ENCODE measurements at regions not wholly inside any gene's neighbourhood (a gene's known extent, or its start where the extent isn't known, plus 50 kb on each side); places are given as distances from the start of the nearest gene placed in this dataset.
A peak's percentile ranks its signal among the peaks of the same experiment; 100 is the strongest.

DNA sequence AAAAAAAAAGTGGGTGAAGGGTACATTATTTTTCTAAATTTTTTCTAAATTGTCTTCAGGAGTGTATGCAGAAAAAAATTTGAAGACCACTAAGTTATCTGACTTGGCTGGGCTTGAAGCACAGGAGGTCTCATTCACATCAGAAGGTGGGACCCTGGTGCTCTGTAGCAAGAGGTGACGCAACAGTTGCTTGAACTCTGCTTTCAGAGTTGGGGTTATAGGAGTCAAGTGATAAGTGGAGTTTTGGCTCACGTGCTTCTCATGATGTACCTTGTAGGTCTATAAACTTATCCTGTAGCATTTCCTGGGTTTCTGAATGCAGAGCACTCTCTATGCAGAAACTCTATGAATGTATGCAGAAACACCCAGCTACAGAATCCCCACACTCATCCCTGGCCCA lies 58.5 kb upstream of the FOXC1 start:
- in situ Hi-C loops (cut with MboI; ENCODE audit: low pct_ligation_motif_present in 1 of 4, low pct_unique_long_range_greater_than_20kb in 1 of 4, low sequenced_read_pairs in 3 of 4) (no loop called here), intact Hi-C loops (cut with DNase I; ENCODE audit: low total_unique reads) (no loop called here)
- no peak for DNase-seq

GRCh38 chr6:1552296-1552761 lies 57.4 kb upstream of the FOXC1 start:
- WGBS, 2 donors (ENCODE audit: low coverage in 1 of 2) = 66% methylated on average over 4 of the region's 4 CpGs; no CpG with 5 or more reads in 1 of the 2 donors
- H3K27ac ChIP-seq = no peak overlapping the region
- no peak for DNase-seq

More for the DNA sequence above, 58.5 kb upstream of the FOXC1 start:
- Histone ChIP-seq H3K27ac (no peak overlapping the region), H3K9me3 (no peaks in the 10 kb centered on the region), H3K4me3 (no peak overlapping the region), H3K36me3 (no peaks in the 10 kb centered on the region), H3K27me3 (no peaks in the 10 kb centered on the region), H3K4me1 (peaks cover 0 to 4% (median 0%) of the 10 kb centered on the region in 4 donors)
- WGBS, 2 donors (ENCODE audit: low coverage in 1 of 2) = 85 to 100% methylated on average over 1 to 2 of the region's 2 CpGs
- TF ChIP-seq POLR2A (IDR thresholded peaks at IDR 0.05) (no peak), POLR2AphosphoS5 (IDR thresholded peaks at IDR 0.05) (no peak), EP300 (IDR thresholded peaks at IDR 0.05; ENCODE audit: low read depth) (no peak)
- TF ChIP-seq, protein P1, sequence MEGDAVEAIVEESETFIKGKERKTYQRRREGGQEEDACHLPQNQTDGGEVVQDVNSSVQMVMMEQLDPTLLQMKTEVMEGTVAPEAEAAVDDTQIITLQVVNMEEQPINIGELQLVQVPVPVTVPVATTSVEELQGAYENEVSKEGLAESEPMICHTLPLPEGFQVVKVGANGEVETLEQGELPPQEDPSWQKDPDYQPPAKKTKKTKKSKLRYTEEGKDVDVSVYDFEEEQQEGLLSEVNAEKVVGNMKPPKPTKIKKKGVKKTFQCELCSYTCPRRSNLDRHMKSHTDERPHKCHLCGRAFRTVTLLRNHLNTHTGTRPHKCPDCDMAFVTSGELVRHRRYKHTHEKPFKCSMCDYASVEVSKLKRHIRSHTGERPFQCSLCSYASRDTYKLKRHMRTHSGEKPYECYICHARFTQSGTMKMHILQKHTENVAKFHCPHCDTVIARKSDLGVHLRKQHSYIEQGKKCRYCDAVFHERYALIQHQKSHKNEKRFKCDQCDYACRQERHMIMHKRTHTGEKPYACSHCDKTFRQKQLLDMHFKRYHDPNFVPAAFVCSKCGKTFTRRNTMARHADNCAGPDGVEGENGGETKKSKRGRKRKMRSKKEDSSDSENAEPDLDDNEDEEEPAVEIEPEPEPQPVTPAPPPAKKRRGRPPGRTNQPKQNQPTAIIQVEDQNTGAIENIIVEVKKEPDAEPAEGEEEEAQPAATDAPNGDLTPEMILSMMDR (IDR thresholded peaks at IDR 0.05) = no peak

GRCh38 chr6:1553562-1554083 lies 56.1 kb upstream of the FOXC1 start:
- in situ Hi-C loops (cut with MboI; ENCODE audit: low pct_ligation_motif_present in 1 of 4, low pct_unique_long_range_greater_than_20kb in 1 of 4, low sequenced_read_pairs in 3 of 4) = no loop called here
- TF ChIP-seq POLR2AphosphoS5 (IDR thresholded peaks at IDR 0.05) = no peak
- TF ChIP-seq, protein P1 (IDR thresholded peaks at IDR 0.05) = no peak
- TF ChIP-seq POLR2A (IDR thresholded peaks at IDR 0.05) = no peak
- no peak for TF ChIP-seq EP300 (IDR thresholded peaks at IDR 0.05; ENCODE audit: low read depth)
- Histone ChIP-seq H3K27me3 (no peaks in the 10 kb centered on the region), H3K4me1 (peaks cover 0 to 4% (median 0%) of the 10 kb centered on the region in 4 donors), H3K36me3 (no peaks in the 10 kb centered on the region), H3K4me3 (no peak overlapping the region), H3K27ac (no peak overlapping the region), H3K9me3 (no peaks in the 10 kb centered on the region)
- intact Hi-C loops (cut with DNase I; ENCODE audit: low total_unique reads) = no loop called here
- WGBS, 2 donors (ENCODE audit: low coverage in 1 of 2) = 84 to 90% methylated on average over 5 to 9 of the region's 9 CpGs
- DNase-seq = no peak

More at GRCh38 chr6:1552296-1552761, 57.4 kb upstream of the FOXC1 start:
- peaks cover 0 to 4% (median 0%) of the 10 kb centered on the region in 4 donors for H3K4me1 ChIP-seq
- in situ Hi-C loops (cut with MboI; ENCODE audit: low pct_ligation_motif_present in 1 of 4, low pct_unique_long_range_greater_than_20kb in 1 of 4, low sequenced_read_pairs in 3 of 4) (no loop called here), intact Hi-C loops (cut with DNase I; ENCODE audit: low total_unique reads) (no loop called here)
- no peaks in the 10 kb centered on the region for H3K27me3 ChIP-seq
- H3K4me3 ChIP-seq = no peak overlapping the region
- no peaks in the 10 kb centered on the region for H3K9me3 ChIP-seq
- H3K36me3 ChIP-seq = no peaks in the 10 kb centered on the region
- TF ChIP-seq POLR2A (IDR thresholded peaks at IDR 0.05) (no peak), EP300 (IDR thresholded peaks at IDR 0.05; ENCODE audit: low read depth) (no peak)
- TF ChIP-seq, protein P1 (IDR thresholded peaks at IDR 0.05) = peak; percentile 14 to 37 (median 21)

DNA sequence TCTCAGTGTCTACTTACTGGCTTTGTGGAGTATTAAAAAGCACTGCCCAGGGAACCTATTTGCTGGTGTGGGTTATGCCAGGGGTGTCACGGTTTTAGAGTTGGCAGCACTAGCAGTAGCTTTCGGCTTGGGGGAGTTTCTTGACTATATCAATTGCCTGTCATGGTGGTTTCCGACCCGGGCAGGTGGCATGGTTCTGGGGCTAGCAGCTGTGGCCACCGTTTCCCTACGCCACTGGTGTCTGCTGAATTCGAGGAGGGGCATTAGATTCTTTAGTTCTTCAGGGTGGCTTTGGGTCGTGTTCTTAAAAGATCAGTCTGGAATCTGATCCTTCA lies 55.6 kb upstream of the FOXC1 start:
- 69% methylated on average over 8 of the region's 8 CpGs; no CpG with 5 or more reads in 1 of the 2 donors for WGBS, 2 donors (ENCODE audit: low coverage in 1 of 2)
- intact Hi-C loops (cut with DNase I; ENCODE audit: low total_unique reads) = no loop called here
- DNase-seq = no peak
- no peak for TF ChIP-seq POLR2A (IDR thresholded peaks at IDR 0.05)
- in situ Hi-C loops (cut with MboI; ENCODE audit: low pct_ligation_motif_present in 1 of 4, low pct_unique_long_range_greater_than_20kb in 1 of 4, low sequenced_read_pairs in 3 of 4) = no loop called here
- Histone ChIP-seq H3K36me3 (no peaks in the 10 kb centered on the region), H3K4me3 (peak overlapping the region in 2 of 4 donors; percentile 45 to 57), H3K27me3 (no peaks in the 10 kb centered on the region), H3K27ac (peak overlapping the region in 3 of 4 donors; percentile 50 to 63 (median 61)), H3K4me1 (peaks cover 0 to 4% (median 0%) of the 10 kb centered on the region in 4 donors), H3K9me3 (no peaks in the 10 kb centered on the region)
